ENCODE measurements at regions not wholly inside any gene's neighbourhood (a gene's known extent, or its start where the extent isn't known, plus 50 kb on each side); places are given as distances from the start of the nearest gene placed in this dataset.
"Not testable (repeated sequence)": the region's sequence is repeated elsewhere in the genome, so short reads cannot be mapped to it uniquely, and the experiment has no call there.

DNA sequence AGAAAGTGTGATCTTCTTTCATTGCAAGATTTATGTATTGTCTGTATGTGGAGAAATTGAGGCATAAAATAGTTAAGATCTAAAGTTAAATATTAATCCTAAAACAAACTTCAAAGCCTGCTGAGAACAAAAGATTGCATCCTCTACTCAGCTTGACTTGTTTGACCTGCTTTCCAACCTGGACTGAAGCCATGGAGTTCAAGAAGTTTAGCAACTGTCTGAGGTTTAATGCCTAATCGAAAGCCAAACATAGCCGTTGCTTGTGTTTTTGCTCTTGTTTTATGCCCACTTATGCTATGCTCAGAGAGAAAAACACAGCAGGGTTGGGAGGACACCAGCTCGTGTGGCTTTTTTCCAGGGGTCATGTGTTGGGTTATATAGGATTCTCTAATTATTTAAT lies 135.6 kb downstream of the NUFIP1 start:
- H3K4me3 ChIP-seq (ENCODE audit: low read length), result no peak overlapping the region
- TF ChIP-seq, protein P1, sequence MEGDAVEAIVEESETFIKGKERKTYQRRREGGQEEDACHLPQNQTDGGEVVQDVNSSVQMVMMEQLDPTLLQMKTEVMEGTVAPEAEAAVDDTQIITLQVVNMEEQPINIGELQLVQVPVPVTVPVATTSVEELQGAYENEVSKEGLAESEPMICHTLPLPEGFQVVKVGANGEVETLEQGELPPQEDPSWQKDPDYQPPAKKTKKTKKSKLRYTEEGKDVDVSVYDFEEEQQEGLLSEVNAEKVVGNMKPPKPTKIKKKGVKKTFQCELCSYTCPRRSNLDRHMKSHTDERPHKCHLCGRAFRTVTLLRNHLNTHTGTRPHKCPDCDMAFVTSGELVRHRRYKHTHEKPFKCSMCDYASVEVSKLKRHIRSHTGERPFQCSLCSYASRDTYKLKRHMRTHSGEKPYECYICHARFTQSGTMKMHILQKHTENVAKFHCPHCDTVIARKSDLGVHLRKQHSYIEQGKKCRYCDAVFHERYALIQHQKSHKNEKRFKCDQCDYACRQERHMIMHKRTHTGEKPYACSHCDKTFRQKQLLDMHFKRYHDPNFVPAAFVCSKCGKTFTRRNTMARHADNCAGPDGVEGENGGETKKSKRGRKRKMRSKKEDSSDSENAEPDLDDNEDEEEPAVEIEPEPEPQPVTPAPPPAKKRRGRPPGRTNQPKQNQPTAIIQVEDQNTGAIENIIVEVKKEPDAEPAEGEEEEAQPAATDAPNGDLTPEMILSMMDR (conservative IDR thresholded peaks at IDR 0.05; ENCODE audit: low read length), result no peak
- peak; percentile 43 for DNase-seq (ENCODE audit: low read depth)

DNA sequence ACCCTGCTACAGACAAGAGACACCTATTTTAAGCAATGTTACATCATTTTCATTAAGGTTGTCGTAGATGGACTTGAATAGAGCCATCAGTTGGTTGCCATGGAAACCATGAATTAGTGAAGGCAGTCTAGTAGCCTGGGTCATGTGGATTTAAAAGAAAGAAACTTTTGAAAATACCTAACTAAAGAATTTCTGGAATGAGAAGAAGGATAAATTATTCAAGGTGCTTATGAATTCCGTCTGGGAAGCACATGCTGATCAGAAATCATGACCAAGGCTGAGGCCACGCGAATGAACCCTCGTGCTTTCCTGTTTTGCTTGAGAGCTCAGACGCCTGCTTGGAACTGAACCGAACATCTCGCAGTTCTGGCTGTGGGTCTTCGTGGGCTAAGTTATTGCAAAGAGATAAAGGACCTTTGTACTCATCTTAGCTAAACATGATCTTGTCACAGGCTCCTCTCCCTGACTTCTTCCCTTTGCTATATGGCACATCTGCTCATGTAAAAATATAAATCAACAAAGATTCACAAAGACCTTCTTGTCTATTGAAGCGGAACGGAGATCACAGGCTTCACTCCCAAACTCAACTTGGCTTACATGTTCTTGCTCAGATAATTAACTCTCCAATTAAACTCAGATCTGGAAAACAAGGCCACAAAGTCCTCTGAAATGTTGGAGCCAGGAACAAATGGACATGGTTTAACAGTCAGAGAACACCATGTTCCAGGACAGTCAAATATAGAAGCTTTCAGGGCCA lies 140.2 kb downstream of the NUFIP1 start:
- DNase-seq (ENCODE audit: low read depth), result peak; percentile 66
- TF ChIP-seq, protein P1 (conservative IDR thresholded peaks at IDR 0.05; ENCODE audit: low read length), result no peak
- no peak overlapping the region for H3K4me3 ChIP-seq (ENCODE audit: low read length)

DNA sequence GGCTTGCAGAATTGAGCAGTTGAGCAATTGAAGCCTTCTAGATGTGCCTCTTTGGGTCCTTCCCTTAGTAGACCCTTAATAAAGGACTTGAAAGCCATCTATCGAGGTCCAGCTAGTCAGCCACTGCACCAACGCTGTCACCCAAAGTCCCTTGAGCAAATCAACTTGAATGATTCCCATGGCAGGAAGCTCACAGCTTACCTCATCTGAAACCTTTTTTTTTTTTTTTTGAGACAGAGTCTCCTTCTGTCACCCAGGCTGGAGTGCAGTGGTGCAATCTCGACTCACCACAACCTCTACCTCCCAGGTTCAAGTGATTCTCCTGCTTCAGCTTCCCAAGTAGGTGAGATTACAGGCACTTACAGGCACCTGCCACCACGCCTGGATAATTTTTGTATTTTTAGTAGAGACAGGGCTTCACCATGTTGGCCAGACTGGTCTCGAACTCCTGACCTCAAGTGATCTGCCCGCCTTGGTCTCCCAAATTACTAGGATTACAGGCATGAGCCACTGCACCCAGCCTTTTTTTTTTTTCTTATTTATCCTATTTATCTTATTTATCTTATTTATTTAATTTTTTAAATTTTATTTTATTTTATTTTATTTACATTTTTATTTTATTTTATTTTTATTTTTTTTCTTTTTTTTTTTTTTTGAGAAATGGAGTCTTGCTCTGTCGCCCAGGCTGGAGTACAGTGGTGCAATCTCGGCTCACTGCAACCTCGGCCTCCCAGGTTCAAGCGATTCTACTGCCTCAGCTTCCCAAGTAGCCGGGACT lies 143.8 kb downstream of the NUFIP1 start:
- not testable (repeated sequence) for H3K4me3 ChIP-seq (ENCODE audit: low read length); DNase-seq (ENCODE audit: low read depth)

DNA sequence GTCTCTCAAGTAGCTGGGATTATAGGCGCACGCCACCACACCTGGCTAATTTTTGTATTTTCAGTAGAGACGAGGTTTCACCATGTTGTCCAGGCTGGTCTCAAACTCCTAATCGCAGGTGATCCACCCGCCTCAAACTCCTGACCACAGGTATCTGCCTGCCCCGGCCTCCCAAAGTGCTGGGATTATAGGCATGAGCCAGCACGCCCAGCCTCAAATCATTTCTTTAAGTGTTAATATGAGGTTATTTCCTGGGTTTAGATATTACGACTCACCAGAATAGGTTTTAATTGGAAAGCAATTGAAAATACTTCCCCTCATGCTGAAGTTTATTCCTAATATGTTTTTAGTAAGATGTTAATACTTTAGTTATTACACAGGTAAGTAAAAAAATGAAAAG lies 144.5 kb downstream of the NUFIP1 start:
- TF ChIP-seq, protein P1 (conservative IDR thresholded peaks at IDR 0.05; ENCODE audit: low read length), result no peak
- DNase-seq (ENCODE audit: low read depth), result no peak
- H3K4me3 ChIP-seq (ENCODE audit: low read length), result no peak overlapping the region

DNA sequence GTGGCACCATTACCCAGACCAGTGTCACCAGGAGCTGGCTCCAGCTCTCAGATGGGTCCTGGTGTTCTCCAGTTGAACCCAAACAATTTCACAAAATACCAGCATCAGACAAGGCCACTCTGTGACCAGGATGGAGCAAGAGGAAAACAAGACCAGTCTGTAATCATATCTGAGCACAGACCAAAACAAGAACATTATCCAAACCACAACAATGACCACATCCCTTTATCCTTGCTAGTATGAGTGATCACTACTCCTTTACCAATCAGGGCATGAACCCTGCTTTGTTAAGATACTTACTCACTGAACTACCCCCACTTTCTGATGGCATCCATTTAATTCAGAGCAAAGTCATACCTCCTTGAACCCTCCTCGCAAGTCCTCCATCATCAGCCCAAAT lies 145.9 kb downstream of the NUFIP1 start:
- H3K4me3 ChIP-seq (ENCODE audit: low read length), result no peak overlapping the region
- TF ChIP-seq, protein P1 (conservative IDR thresholded peaks at IDR 0.05; ENCODE audit: low read length), result no peak
- DNase-seq (ENCODE audit: low read depth), result peak; percentile 82

DNA sequence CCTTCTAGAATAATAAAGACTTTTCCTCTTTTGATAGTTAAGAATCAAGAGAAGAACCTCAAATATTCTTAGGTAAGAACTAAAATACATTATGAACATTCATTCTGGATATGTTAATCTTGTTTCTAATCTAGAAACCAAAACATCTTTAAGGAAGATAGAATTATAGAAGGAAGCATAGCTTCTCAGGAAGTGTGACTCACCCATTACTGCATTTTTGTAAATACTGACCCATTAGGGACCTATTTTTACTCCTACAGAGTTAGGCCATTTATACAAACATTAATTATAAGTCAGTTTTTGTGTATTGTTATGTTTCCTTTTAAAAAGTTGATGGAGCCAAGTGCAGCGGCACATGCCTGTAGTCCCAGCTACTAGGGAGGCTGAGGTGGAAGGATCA lies 147.1 kb downstream of the NUFIP1 start:
- H3K4me3 ChIP-seq (ENCODE audit: low read length), result no peak overlapping the region
- TF ChIP-seq, protein P1 (conservative IDR thresholded peaks at IDR 0.05; ENCODE audit: low read length), result no peak
- DNase-seq (ENCODE audit: low read depth), result peak; percentile 56

DNA sequence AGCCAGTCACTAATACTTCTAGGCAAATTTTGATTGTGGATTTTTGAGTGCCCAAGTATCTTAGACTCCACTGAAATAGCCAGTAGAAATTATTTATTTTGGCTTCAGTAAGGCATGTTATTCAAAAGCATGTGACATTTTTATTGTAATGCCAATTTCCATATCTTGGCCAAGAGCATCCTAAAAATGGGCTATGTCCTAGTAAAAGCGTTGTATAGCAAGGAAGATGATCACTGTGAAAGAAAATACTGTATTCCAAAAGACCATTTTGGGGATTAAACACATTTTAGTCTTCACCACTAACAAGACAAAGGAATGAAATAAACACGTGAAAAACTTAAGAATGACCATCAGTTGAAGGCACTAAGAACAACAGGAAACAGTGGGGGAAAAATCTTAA lies 149.1 kb downstream of the NUFIP1 start:
- peak; percentile 30 for DNase-seq (ENCODE audit: low read depth)
- no peak overlapping the region for H3K4me3 ChIP-seq (ENCODE audit: low read length)
- TF ChIP-seq, protein P1 (conservative IDR thresholded peaks at IDR 0.05; ENCODE audit: low read length), result no peak

Measured in AG10803 (cell line).